EH (cell line): ENCODE measurements at regions not wholly inside any gene's neighbourhood (a gene's known extent, or its start where the extent isn't known, plus 50 kb on each side); places are given as distances from the start of the nearest gene placed in this dataset.
"Not testable (repeated sequence)": the region's sequence is repeated elsewhere in the genome, so short reads cannot be mapped to it uniquely, and the experiment has no call there.

Experiments used
- DNase-seq: peaks from one replicate; pipeline ENCODE4 v3.0.0-alpha.2; 2015; ENCODE audit warnings: low read depth

DNA sequence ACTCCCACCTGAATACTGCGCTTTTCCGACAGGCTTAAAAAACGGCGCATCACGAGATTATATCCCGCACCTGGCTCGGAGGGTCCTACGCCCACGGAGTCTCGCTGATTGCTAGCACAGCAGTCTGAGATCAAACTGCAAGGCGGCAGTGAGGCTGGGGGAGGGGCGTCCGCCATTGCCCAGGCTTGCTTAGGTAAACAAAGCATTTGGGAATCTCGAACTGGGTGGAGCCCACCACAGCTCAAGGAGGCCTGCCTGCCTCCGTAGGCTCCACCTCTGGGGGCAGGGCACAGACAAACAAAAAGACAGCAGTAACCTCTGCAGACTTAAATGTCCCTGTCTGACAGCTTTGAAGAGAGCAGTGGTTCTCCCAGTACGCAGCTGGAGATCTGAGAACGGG lies 976.2 kb upstream of the TMEFF2 start:
- not testable (repeated sequence) for DNase-seq

DNA sequence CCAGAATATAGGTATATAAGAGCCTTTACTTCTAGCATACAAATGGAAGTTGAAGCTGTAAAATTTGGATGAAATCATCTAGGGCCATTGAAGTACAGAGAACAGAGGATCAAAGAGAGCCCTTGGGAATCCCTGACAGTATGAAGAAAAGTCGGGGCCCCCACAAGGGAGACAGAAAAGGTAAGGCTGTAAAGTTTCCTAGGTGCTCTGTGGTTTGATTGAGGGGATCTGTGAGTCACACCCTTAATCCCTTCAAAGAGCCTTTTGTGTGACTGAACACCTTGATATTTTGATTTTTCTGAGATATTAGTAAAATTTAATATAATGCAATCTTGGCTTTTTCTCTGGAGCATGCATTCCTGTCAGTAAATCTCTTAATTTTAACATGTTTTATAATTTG lies 961.7 kb upstream of the TMEFF2 start:
- DNase-seq, result no peak

DNA sequence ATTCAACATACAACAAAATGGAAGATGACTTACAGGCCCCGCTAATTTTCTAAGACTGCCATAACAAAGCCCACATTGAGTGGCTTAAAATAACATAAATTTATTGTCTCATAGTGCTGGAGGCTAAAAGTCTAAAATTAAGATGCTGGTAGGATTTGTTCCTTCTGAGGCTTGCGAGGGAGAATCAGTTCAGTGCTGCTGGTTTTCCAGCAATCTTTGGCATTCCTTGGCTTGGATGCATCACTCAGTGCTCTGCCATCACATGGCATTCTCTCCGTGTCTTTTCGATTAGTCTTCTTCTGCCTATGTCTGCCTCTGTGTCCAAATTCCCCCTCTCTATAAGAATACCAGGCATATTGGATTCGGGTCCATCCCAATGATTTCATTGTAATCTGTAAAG lies 959.3 kb upstream of the TMEFF2 start:
- no peak for DNase-seq

DNA sequence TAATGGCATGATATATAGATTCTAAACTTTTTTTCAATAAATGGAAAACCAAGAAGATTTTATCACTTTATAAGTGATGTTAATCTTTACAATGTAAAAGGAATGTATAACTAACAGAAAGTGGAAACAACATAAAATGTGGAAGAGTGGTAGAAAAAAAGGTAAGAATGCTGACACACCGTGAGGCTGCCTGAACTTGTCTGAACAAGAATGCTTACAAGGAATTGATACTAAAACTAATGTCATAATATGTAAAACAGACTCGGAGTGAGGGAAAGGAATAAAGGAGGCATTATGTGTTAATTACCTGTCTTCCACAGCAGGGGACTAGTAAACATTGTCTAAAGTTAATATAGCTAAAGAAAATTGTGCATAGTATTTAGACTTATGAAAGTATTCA lies 958.8 kb upstream of the TMEFF2 start:
- DNase-seq, result no peak

DNA sequence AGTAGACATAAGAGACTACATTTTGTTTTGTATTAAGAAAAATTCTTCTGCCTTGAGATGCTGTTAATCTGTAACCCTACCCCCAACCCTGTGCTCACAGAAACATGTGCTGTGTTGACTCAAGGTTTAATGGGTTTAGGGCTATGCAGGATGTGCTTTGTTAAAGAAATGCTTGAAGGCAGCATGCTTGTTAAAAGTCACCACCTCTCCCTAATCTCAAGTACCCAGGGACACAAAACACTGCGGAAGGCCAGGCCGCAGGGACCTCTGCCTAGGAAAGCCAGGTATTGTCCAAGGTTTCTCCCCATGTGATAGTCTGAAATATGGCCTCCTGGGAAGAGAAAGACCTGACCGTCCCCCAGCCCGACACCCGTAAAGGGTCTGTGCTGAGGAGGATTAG lies 947.7 kb upstream of the TMEFF2 start:
- not testable (repeated sequence) for DNase-seq

DNA sequence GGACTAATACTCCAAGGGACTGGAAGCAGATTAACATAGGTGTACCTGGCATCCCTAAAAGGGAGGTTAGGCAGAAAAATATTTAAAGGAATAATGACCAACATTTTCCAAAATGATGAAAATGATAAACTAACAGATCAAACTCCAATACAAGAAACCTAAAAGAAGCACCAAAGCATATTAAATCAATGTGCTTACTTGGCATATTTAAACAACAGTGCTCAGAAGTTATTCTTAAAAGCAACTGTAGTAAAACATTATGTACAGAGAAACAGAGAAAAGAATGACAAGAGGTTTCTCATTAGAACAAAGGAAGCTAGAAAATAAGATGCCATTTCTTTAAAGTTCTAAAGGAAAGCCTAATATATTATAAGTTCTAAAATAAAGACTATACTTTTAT lies 947.3 kb upstream of the TMEFF2 start:
- DNase-seq, result no peak

DNA sequence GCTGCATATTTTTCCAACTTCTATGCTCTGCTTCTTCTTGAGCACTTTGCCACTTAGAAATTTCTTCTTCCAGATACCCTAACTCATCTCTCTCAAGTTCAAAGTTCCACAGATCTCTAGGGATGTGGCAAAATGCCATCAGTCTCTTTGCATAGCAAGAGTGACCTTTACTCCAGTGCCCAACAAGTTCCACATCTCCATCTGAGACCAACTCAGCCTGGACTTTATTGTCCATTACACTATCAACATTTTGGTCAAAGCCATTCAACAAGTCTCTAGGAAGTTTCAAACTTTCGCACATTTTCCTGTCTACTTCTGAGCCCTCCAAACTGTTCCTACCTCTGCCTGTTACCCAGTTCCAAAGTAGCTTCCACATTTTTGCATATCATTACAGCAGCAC lies 946.2 kb upstream of the TMEFF2 start:
- DNase-seq, result not testable (repeated sequence)

DNA sequence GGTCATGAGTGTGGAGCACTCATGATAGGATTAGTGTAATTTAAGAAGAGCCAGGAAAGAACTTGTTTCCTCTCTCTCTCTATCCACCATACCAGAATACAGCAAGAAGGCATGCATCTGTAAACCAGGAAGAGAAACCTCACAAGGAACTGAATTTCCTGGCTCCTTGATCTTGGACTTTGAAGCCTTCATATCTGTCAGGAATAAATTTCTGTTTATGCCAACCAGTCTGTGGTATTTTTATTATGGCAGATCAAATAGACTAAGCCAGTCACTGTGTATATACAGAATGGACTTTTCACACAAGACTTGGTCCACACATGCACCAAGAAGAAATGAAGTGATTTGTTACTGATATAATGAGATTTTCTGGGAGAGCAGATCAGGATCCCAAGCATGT lies 930.1 kb upstream of the TMEFF2 start:
- no peak for DNase-seq

DNA sequence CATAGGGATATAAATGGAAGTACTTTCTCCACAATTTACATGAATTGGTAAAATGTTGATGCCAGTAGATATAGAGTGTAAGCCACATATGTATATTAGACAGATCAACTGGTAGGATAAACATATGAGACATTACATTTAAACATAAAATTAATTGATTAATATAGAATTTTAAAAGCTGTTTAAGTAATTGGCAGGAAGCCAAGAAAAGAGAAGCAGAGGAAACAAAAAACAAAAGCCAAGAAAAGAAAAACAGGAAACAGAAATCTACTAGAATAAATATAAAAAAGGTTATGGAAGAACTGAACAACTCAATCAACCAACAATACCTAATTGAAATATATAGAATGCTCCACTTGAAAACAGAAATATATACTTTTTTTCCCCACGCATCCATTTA lies 920.1 kb upstream of the TMEFF2 start:
- no peak for DNase-seq

DNA sequence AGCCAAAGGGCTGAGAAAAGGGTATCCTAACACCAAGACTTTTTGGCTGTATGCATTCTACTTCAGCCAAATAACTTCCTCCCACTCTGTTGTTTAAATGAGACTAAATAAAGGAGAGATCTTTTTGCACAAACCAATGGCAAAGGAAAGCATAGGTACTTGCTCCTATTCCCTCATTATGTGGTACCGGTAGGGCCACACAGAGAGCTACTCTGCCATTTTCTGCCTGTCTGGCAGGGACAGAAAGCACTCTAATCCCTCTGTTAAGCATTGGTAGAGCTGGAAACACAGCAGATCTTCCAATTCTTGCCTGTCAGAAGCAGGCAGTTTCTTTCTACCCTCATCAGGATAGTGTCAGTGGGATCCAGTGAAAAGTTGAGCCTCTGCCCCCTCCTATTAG lies 918.3 kb upstream of the TMEFF2 start:
- DNase-seq, result no peak

DNA sequence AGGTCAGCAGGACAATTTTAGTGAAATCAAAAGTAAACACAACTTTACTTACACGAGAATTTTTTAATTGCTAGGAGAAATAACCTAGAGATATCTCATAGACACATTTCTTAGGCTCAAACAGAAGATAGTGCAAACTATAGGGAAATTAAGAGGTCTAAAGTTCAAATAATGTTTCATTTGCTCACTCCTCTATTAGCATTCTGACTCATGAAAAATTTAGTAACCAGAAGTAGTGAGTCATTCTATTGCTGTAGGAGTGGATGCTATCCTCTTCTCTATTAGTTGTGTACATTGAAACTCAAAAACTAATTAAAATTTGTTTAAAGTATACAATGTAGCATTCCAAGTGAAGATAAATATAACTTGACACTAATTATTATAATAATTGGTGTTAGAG lies 908.3 kb upstream of the TMEFF2 start:
- DNase-seq, result no peak

DNA sequence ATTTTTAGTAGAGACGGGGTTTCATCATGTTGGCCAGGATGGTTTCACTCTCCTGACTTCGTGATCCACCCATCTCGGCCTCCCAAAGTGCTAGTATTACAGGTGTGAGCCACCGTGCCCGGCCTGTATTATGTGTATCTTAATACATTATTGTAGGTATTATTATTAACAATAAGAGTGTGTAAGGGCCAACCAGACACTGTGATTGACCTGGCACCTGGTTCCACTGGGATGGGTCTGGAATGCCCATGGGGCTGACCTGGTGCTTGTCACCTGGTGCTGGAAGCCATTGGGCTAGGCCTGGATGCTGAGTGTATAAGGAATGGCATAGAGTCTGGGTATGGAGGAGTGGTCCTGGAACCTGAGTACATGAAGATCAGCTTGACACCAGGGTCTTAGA lies 906.9 kb upstream of the TMEFF2 start:
- DNase-seq, result no peak

DNA sequence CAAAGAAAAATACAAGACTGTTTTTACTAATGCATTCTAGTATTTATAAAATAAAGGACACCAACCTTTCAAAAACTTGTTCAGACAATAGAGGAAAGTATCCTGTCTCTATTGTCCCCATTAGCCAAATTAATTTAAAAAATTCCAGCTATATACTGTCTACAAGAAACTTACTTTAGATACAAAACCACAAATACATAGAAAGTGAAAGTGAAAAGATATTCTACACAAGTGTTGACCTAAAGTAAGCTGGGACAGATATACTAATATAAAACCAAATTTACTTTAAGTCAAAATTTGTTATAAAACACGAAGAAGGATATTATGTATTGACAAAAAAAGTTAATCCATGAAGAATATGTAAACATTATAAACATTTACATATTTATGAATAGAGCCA lies 893.3 kb upstream of the TMEFF2 start:
- no peak for DNase-seq

DNA sequence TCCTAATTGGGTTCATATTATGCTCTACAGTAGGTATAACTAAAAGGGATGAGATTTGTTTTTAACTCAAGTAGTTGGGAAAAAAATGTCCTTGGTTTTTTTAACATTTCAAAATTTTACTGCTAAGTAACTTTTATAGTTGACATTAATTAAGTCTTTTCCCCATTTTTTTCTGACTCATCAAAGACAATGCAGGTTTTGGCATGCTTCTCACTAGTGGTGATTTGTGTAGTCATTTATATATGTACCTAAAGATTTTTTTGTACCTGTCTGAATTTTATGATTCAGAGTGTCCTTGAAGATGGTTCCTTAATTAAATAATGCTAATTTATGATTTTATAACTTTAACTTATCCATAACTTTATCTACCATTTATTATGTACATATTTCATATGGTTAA lies 882.3 kb upstream of the TMEFF2 start:
- DNase-seq, result no peak

DNA sequence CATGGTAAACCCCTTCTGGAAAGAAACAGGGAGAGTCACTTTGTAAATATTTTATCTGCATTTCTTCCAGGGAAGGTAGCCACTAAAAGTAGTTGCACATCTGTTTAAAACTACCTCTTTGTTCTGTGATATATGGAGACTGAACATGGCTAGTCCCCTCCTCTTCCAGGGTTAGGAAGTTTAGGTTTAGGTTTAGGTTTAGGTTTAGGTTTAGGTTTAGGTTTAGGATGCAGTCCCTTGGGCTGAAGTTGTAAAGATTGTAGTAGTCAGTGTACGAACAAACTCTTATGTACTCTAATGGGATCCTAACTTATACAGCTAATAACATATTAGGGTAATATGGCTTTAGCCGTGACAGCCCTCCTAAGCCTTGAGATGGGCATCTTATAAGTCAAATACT lies 880.2 kb upstream of the TMEFF2 start:
- DNase-seq, result no peak

DNA sequence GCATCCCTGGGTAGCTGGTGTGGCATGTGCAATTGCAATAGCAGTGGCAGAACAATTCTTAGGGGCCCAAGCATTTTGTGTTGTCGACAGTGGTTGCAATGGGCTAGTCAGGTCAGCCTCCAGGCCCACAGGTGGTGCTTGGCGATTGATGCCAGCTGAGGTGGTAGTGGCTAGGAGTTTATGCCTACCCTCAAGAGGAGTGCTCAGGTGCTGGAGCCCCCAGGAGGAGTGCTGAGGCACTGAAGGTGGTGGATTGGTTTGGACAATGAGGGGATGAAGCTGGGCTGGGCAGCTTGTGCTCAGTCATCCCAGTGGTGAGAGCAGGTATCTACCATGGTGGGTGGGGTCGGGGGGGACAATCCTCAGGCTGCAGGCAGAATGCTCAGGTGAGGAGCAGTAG lies 877.9 kb upstream of the TMEFF2 start:
- DNase-seq, result no peak

DNA sequence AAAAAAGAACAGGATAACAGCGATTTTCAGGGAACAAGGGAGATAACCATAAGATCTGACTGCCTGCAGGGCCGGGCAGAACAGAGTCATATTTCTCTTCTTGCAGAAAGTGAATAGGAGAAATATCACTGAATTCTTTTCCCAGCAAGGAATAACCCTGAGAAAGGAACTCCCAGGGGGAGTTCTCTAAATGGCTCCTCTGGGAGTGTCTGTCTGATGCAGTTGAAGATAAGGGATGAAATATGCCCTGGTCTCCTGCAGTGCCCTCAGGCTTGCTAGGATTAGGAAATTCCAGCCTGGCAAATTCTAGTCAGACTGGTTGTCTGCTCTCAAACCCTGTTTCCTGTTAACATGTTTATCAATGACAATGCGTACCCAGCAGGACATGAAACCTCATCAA lies 830.8 kb upstream of the TMEFF2 start:
- not testable (repeated sequence) for DNase-seq

DNA sequence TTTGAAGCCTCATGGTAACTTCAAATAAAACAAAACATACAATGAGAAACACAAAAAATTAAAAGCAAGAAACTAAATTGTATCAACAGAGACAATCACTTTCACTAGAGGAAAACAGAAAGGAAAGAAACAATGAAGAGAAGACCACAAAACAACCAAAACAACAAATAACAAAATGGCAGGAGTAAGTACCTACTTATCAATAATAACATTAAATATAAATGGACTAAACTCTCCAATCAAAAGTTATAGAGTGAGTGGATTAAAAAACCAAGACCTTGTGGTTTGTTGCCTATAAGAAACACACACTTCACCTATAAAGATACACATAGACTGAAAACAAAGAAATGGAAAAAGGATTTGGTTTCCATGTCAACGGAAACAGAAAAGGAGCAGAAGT lies 830.1 kb upstream of the TMEFF2 start:
- DNase-seq, result no peak

DNA sequence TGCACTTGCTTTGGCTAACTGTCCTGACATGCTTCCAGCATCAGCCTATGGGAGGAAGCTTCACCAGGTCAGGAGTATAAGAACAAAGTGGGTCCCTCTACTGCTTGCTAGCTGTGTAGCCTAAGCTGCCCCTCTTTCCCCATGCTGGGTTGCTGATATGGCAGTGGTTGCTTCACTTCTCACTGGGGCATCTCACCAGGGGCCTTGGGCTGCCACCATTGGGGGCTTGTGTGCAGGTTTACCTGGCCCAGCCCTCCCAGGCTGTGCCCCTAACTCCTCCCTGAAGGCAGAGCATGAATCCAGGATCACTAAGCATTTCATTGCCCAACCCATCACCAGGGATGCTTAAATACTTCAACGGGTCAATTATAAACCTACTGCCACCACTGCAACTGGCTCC lies 817.1 kb upstream of the TMEFF2 start:
- DNase-seq, result no peak

DNA sequence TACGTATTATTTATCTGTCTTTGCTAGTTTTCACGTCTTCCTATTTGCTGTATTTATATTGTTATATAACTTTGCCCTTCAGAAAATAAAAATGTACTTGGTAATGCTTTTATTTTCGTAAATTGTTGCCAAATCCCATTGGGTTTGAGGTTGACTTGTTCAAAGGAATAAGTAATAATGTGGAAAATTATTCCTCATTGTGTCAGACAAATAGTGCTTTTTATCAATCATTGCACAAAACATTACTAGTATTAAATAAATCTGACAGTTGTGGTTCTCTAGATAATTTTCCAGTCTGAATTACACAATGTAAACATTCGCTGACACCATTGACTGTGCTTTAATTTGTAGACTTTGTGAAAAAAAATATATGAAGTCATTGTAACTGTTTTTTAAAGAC lies 798.3 kb upstream of the TMEFF2 start:
- no peak for DNase-seq

DNA sequence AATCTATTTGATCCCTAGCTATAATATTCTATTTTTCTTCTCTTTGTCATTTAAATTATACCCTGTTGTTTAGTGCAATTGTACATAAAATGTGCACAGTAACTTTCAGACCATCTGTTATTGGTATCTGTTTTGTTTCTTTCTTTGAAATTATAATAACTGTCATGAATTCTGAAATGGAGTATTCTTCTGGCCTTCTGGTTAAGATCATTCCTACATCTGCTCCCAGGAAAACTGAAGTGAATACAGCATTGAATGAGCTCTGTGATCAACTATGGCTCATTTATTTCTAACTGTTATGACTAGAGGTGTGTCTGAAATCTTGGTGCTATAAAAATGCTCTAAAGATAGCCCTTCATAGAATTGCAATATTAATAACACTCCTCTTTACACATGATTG lies 788.4 kb upstream of the TMEFF2 start:
- no peak for DNase-seq

DNA sequence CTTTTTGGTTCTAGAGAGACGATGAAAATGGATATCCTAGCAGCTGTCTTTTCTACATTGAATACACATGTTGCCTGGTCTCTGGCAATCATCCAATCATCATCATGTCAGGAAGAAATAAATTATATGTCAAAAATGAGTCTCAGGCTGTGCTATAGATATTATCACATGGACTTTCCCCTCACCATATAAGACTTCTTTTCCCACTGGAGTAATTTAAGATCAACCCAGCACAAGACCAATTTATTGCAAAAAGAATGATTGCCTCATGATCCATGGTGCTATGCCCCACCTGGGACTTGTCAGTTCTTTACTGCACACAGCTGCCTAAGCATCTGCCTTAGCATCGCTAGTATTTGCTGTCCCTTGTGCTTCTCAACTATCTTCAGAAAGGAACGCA lies 783.7 kb upstream of the TMEFF2 start:
- no peak for DNase-seq

DNA sequence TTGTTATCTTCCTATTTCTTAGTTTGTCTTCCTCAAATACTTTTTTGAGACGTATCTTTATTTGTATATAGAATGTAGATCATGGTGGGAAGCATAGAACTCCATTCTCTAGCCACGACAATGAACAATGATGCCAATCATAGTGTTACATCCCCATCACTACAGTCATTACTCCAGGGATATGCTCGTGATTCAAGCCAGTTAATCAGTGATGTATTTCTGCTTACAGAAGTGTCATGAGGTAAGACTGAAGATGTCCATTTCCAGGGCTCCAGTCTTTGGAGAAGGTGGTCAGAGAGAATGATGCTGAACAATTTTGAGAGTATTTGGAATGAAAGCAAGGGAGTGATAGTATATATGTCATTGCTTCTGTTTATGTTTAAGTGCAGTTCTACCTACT lies 777.2 kb upstream of the TMEFF2 start:
- no peak for DNase-seq

DNA sequence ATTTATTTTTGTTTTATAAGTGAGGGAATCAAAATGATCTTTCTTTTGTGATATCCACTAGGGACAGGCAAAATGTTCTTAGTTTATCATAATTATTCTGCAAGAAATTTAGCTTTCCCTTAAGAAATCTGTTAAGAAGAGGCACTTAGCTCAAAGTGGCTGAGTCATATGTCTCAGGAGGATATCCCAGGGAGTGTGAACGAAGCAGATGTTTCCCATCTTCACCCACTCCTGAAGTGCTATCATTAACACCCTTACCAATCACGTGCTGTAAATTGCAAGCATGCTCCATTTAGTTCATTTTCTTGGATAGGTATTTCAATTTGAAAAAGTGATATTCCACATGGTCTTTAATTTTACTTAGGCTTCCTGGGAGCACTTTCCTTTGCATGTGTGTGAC lies 774.3 kb upstream of the TMEFF2 start:
- DNase-seq, result no peak

DNA sequence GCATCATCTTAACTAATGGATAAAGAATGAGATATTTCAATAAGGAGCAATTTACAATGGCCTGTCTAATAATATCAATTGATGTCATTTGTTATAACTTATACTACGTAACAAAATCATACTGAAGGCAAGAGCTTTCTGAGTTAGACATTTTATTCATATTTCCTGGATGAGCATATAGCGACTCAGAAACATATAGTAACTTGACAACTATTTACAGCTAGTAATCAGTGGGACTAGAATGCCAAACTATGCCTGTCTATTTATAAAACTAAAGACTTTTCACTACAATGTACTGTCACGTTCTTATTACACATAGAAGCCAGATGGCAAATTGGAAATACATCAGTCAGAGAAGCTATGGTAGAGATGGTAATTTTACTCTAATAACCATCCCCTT lies 766.2 kb upstream of the TMEFF2 start:
- no peak for DNase-seq
